ENCODE measurements at regions not wholly inside any gene's neighbourhood (a gene's known extent, or its start where the extent isn't known, plus 50 kb on each side); places are given as distances from the start of the nearest gene placed in this dataset.

DNA sequence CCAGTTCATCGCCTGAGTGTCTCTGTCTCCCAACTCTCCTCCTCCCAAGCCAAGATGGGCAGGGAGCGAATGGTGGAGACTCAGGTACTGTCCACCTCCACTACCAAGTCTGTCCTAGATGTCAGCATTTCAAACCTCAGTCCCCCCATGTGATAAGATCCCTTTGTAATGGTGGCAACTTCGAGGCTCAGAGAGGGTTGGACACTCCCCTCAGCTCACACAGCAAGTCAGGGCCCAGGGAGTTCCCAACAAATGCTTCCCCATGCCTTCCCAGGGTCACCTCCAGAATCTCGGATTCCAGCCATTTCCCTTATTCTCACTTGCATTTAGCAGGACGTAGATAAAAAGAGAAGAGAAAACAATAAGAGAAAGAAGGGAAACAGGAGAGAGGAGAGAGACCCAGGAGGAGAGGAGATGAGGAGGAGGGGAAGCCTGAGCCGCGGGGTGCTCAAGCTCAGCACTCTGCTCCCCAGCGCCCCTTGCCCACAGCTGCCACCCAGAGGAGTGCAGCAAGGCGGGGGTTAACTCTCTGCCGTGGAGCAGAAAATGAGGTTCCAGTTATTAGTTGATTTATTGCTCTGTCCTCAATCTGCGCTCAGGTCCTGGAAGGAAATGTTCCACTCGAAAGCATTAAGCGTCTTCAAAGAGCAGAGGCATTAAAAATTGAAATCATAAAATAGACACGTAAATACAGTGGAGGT lies 84.1 kb upstream of the LINGO1 start:
- TF ChIP-seq, protein P1, sequence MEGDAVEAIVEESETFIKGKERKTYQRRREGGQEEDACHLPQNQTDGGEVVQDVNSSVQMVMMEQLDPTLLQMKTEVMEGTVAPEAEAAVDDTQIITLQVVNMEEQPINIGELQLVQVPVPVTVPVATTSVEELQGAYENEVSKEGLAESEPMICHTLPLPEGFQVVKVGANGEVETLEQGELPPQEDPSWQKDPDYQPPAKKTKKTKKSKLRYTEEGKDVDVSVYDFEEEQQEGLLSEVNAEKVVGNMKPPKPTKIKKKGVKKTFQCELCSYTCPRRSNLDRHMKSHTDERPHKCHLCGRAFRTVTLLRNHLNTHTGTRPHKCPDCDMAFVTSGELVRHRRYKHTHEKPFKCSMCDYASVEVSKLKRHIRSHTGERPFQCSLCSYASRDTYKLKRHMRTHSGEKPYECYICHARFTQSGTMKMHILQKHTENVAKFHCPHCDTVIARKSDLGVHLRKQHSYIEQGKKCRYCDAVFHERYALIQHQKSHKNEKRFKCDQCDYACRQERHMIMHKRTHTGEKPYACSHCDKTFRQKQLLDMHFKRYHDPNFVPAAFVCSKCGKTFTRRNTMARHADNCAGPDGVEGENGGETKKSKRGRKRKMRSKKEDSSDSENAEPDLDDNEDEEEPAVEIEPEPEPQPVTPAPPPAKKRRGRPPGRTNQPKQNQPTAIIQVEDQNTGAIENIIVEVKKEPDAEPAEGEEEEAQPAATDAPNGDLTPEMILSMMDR (IDR thresholded peaks at IDR 0.05): no peak
- no peak for TF ChIP-seq POLR2A (IDR thresholded peaks at IDR 0.05)
- TF ChIP-seq EP300 (IDR thresholded peaks at IDR 0.05): no peak
- H3K27me3 ChIP-seq: peaks cover 0 to 10% of the 10 kb centered on the region in 2 donors
- no peaks in the 10 kb centered on the region for H3K4me1 ChIP-seq
- no peaks in the 10 kb centered on the region for H3K9me3 ChIP-seq
- no peak overlapping the region for H3K27ac ChIP-seq
- no peaks in the 10 kb centered on the region for H3K36me3 ChIP-seq
- WGBS, 2 donors: 27 to 29% methylated on average over 13 to 14 of the region's 14 CpGs
- H3K4me3 ChIP-seq: no peak overlapping the region
- DNase-seq (ENCODE audit: low spot score in 2 of 2): no peak

DNA sequence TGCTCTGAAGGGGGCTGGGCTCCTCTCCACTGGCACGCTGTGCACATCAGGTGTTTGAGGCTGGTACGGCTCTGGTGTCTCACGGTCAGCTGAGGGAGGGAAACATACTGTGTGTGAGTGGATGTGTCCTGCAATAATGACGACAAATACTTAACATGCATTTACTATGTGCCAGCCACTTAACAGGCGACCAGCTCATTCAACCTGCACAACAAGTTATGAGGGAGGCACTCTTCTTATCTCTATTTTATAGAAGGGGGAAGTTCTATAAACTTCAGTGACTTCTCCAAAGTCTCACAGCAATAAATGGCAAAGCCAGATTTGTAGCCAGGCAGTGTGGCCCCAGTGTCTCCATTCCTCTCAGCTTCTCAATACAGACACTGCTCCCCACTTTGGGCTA lies 83.1 kb upstream of the LINGO1 start:
- DNase-seq (ENCODE audit: low spot score in 2 of 2): no peak
- no peaks in the 10 kb centered on the region for H3K4me1 ChIP-seq
- no peaks in the 10 kb centered on the region for H3K36me3 ChIP-seq
- no peak overlapping the region for H3K27ac ChIP-seq
- H3K27me3 ChIP-seq: peaks cover 0 to 10% of the 10 kb centered on the region in 2 donors
- no peak overlapping the region for H3K4me3 ChIP-seq
- 74 to 78% methylated on average over 5 of the region's 5 CpGs for WGBS, 2 donors
- H3K9me3 ChIP-seq: no peaks in the 10 kb centered on the region
- TF ChIP-seq POLR2A (IDR thresholded peaks at IDR 0.05) (no peak), EP300 (IDR thresholded peaks at IDR 0.05) (no peak)
- TF ChIP-seq, protein P1 (IDR thresholded peaks at IDR 0.05): no peak

DNA sequence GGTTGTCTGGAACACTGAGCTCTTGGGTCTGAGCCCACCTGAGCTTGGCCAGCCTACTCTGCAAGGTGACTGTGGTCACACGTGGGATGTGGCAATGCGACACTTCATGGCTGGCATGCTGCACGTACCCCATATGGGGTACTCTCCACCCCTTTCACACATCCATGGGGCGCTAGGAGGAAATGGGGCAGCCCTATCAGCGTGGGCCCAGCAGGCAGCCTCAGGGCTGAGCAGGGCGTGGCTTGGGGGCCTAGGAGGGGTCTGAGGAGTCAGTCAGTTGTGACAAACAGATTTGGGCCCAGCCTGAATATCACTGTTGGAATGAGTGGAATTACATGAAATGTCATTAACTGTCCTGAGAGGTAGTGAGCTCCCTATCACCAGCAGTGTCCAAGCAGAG lies 82.3 kb upstream of the LINGO1 start:
- Histone ChIP-seq H3K4me1 (no peaks in the 10 kb centered on the region), H3K27me3 (peaks cover 0 to 10% of the 10 kb centered on the region in 2 donors), H3K4me3 (no peak overlapping the region), H3K36me3 (no peaks in the 10 kb centered on the region), H3K27ac (no peak overlapping the region), H3K9me3 (no peaks in the 10 kb centered on the region)
- no peak for DNase-seq (ENCODE audit: low spot score in 2 of 2)
- WGBS, 2 donors: 54 to 58% methylated on average over 3 to 6 of the region's 6 CpGs
- TF ChIP-seq POLR2A (IDR thresholded peaks at IDR 0.05) (no peak), EP300 (IDR thresholded peaks at IDR 0.05) (no peak)
- TF ChIP-seq, protein P1 (IDR thresholded peaks at IDR 0.05): no peak

DNA sequence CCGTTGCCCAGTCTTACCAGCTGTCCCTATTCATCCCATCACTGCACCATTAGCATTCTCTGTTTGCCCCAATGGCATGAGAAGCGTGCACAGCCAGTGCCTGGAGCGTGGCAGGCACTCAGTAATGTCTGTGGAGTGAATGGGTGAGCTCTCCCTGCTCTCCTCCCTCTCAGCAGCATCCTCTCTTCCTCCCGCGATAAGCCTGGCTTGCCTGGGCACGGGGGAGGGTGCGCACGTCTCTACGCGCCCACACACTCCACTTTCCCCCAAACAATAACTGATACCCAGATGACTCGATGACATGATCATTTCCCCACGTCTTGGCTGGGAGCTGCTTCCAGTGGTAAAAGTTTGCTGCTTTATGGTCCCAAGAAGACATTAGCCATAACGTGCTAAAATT lies 81.8 kb upstream of the LINGO1 start:
- no peaks in the 10 kb centered on the region for H3K36me3 ChIP-seq
- no peaks in the 10 kb centered on the region for H3K4me1 ChIP-seq
- WGBS, 2 donors: 49 to 57% methylated on average over 13 of the region's 13 CpGs
- TF ChIP-seq, protein P1 (IDR thresholded peaks at IDR 0.05): no peak
- TF ChIP-seq EP300 (IDR thresholded peaks at IDR 0.05) (no peak), POLR2A (IDR thresholded peaks at IDR 0.05) (no peak)
- DNase-seq (ENCODE audit: low spot score in 2 of 2): no peak
- H3K9me3 ChIP-seq: no peaks in the 10 kb centered on the region
- H3K4me3 ChIP-seq: no peak overlapping the region
- H3K27me3 ChIP-seq: peaks cover 0 to 10% of the 10 kb centered on the region in 2 donors
- H3K27ac ChIP-seq: no peak overlapping the region

DNA sequence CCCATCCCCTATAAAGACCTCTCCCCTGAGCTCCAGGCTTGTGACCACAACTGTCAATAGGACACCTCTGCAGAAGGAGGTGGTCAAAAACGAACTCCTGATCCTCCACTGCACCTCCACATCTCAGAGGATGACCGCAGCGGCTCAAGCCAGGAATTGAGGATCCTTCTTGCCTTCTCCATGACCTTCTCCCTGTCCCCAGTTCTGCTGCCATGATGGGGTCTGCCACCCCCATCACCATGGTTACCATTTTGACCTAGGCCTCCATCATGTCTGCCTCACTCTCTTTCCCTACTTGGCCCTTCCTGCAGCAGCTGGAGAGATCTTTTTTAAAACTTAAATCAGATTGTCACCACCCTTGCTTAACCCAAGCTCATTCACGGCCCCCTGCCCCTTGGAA lies 81.3 kb upstream of the LINGO1 start:
- WGBS, 2 donors: 68 to 73% methylated on average over 4 of the region's 4 CpGs
- no peaks in the 10 kb centered on the region for H3K36me3 ChIP-seq

More for the DNA sequence above, 81.3 kb upstream of the LINGO1 start:
- TF ChIP-seq POLR2A (IDR thresholded peaks at IDR 0.05) (no peak), EP300 (IDR thresholded peaks at IDR 0.05) (no peak)
- TF ChIP-seq, protein P1 (IDR thresholded peaks at IDR 0.05): no peak
- Histone ChIP-seq H3K27ac (no peak overlapping the region), H3K4me1 (no peaks in the 10 kb centered on the region), H3K4me3 (no peak overlapping the region), H3K9me3 (no peaks in the 10 kb centered on the region), H3K27me3 (peaks cover 0 to 10% of the 10 kb centered on the region in 2 donors)
- no peak for DNase-seq (ENCODE audit: low spot score in 2 of 2)

All from tibial nerve (tissue), 4 donors.